ENCODE measurements at regions not wholly inside any gene's neighbourhood (a gene's known extent, or its start where the extent isn't known, plus 50 kb on each side); places are given as distances from the start of the nearest gene placed in this dataset.

- H3K9me3 Mint-ChIP-seq, result no peaks in the 10 kb centered on the region
- peaks cover 35% of the 10 kb centered on the region for H3K4me1 Mint-ChIP-seq (ENCODE audit: unreplicated experiment)
- no peak for DNase-seq (ENCODE audit: extremely low spot score, unreplicated experiment)
- H3K4me3 Mint-ChIP-seq, result no peak overlapping the region
- no peaks in the 10 kb centered on the region for H3K27me3 Mint-ChIP-seq
- TF ChIP-seq CTCF (conservative IDR thresholded peaks at IDR 0.05), result no peak
- H3K27ac Mint-ChIP-seq, result no peak overlapping the region
- no peaks in the 10 kb centered on the region for H3K36me3 Mint-ChIP-seq
These were observed 253.8 kb downstream of the ENC1 start for GRCh38 chr5:74386571-74387334.

- Mint-ChIP-seq H3K9me3 (no peaks in the 10 kb centered on the region), H3K36me3 (no peaks in the 10 kb centered on the region), H3K4me3 (peak overlapping the region; percentile 5), H3K27me3 (no peaks in the 10 kb centered on the region), H3K4me1 (ENCODE audit: unreplicated experiment) (peaks cover 32% of the 10 kb centered on the region), H3K27ac (no peak overlapping the region)
- TF ChIP-seq CTCF (conservative IDR thresholded peaks at IDR 0.05), result no peak
- DNase-seq (ENCODE audit: extremely low spot score, unreplicated experiment), result no peak
These were observed 255.7 kb downstream of the ENC1 start for GRCh38 chr5:74384851-74385250.

- Mint-ChIP-seq H3K4me3 (no peak overlapping the region), H3K4me1 (ENCODE audit: unreplicated experiment) (peaks cover 41% of the 10 kb centered on the region), H3K27ac (no peak overlapping the region), H3K27me3 (no peaks in the 10 kb centered on the region), H3K9me3 (no peaks in the 10 kb centered on the region), H3K36me3 (no peaks in the 10 kb centered on the region)
- TF ChIP-seq CTCF (conservative IDR thresholded peaks at IDR 0.05), result no peak
- no peak for DNase-seq (ENCODE audit: extremely low spot score, unreplicated experiment)
These were observed 257.4 kb downstream of the ENC1 start for GRCh38 chr5:74382987-74383593.

- TF ChIP-seq CTCF (conservative IDR thresholded peaks at IDR 0.05), result no peak
- Mint-ChIP-seq H3K9me3 (no peaks in the 10 kb centered on the region), H3K4me1 (ENCODE audit: unreplicated experiment) (peaks cover 43% of the 10 kb centered on the region), H3K36me3 (no peaks in the 10 kb centered on the region), H3K4me3 (no peak overlapping the region), H3K27ac (no peak overlapping the region), H3K27me3 (no peaks in the 10 kb centered on the region)
- DNase-seq (ENCODE audit: extremely low spot score, unreplicated experiment), result no peak
These were observed 258.2 kb downstream of the ENC1 start for GRCh38 chr5:74382123-74382855.

- DNase-seq (ENCODE audit: extremely low spot score, unreplicated experiment), result no peak
- peaks cover 40% of the 10 kb centered on the region for H3K4me1 Mint-ChIP-seq (ENCODE audit: unreplicated experiment)
- TF ChIP-seq CTCF (conservative IDR thresholded peaks at IDR 0.05), result no peak
- H3K9me3 Mint-ChIP-seq, result no peaks in the 10 kb centered on the region
- H3K36me3 Mint-ChIP-seq, result no peaks in the 10 kb centered on the region
- no peak overlapping the region for H3K27ac Mint-ChIP-seq
- H3K27me3 Mint-ChIP-seq, result no peaks in the 10 kb centered on the region
- H3K4me3 Mint-ChIP-seq, result no peak overlapping the region
These were observed 260.3 kb downstream of the ENC1 start for GRCh38 chr5:74380193-74380592.

All from type B pancreatic cell (in vitro differentiated cells).